NCI-H774 (cell line): ENCODE measurements at regions not wholly inside any gene's neighbourhood (a gene's known extent, or its start where the extent isn't known, plus 50 kb on each side); places are given as distances from the start of the nearest gene placed in this dataset.
"Not testable (repeated sequence)": the region's sequence is repeated elsewhere in the genome, so short reads cannot be mapped to it uniquely, and the experiment has no call there.

Source experiments
- DNase-seq: peaks from one replicate; lab custom pipeline; 2025; lab: John Stamatoyannopoulos, UW

GRCh38 chr6:141393405-141394124 is 739.2 kb upstream of the GJE1 start:
- no peak for DNase-seq

DNA sequence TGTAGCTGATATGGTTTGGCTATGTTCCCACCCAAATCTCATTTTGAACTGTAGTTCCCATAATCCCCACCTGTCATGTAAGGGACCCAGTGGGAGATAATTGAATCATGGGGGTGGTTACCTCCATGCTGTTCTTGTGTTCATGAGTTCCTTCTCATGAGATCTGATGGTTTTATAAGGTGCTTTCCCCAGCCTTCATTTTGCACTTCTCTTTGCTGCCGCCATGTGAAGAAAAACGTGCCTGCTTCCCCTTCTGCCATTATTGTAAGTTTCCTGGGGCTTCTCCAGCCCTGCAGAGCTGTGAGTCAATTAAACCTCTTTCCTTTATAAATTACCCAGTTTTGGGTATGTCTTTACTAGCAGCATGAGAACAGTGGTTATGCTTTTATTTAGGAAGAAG is 741.6 kb upstream of the GJE1 start:
- DNase-seq, result not testable (repeated sequence)

GRCh38 chr6:141388666-141389065 is 744.1 kb upstream of the GJE1 start:
- no peak for DNase-seq

DNA sequence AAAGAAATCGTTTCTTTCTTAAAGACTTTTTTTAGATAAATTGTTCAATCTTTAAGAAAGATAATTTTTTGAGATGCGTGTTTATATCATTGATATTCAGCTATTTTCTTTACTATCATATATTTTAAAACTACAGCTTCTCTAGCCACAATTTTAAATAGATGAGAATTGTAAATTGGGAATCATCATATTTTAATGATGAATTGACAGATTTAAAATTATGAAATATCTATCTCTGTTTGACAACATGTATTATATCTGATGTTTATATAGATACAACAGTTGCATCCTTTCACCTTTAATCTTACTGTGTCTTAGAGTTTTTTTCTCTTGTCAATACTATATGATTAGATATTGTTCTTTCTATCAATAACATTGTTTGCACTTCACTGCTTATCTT is 762.3 kb upstream of the GJE1 start:
- no peak for DNase-seq

- DNase-seq, result not testable (repeated sequence)
These were observed 765.9 kb upstream of the GJE1 start for GRCh38 chr6:141366796-141367195.

- DNase-seq, result no peak
These were observed 768.0 kb upstream of the GJE1 start for GRCh38 chr6:141364694-141365093.

- DNase-seq, result no peak
These were observed 768.5 kb upstream of the GJE1 start for GRCh38 chr6:141364232-141364631.

DNA sequence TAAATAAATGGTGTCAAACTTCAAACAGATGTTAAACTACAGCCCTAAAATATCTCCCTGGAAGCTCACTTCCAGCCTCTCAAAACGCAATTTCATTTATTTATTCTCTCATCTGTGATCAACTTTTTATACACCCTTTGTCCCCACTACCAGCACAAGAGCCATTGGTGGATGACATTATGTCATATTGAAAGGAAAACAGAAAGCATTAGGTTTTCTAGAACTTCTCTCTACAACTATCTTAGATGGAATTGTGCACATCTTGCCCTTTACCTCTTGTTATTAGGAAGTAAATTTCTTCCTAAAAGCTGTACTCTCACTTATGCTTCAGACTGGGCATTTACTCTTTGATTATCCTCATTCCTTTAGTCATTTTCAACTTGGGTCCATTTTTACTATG is 771.2 kb upstream of the GJE1 start:
- DNase-seq, result no peak

DNA sequence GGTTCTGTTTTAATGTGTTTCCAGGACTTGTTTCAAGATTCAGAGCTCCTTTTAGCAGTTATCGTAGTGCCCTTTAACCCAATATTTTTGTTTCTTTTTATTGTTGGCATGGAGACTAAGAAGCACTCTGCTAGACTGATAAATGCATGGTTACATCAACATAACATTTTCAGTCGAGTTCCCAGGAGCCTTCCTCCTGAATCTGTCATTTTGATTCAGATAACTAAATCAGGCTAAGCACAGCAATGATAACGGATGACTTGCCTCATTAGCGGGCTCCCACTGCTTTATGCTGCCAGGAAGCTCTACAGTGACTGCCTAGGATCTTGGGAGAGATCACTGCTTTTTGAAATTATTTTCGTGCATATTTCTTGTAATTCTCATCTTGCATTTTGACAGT is 772.8 kb upstream of the GJE1 start:
- DNase-seq, result no peak

DNA sequence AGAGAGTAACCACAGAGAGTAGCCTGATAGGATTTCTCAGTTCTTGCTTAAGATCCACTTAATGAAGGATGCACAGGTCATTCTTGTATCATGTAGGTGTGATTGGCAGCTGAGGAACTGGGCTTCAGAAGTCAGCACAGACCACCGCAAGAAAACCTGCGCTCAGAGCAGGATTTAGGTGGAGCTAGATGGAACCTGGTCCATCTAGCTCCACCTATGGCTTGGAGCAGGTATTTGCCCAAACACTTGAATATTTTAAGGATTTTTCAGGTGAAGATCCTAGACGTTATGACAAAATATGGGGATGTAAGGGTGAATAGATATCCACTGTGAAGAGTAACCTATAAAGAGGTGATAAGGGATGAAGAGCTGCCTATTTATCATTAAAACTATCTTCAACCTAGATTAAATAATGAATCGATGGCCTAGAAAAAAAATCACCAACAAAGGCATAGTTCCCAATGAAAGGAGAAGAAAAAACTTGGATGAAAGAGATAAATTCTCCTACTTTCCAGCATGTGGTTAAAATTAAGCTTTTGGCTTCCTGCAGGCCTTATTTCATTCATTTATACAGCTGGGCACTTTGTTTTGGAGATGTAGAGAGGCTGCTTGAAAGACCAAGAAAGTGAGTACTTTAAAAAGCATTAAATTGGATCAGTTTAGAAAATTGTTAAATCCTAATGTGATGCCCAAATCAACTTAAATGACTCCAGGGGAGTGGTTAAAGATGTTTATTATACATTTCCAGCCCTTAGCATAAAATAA is 778.4 kb upstream of the GJE1 start:
- DNase-seq, result no peak

DNA sequence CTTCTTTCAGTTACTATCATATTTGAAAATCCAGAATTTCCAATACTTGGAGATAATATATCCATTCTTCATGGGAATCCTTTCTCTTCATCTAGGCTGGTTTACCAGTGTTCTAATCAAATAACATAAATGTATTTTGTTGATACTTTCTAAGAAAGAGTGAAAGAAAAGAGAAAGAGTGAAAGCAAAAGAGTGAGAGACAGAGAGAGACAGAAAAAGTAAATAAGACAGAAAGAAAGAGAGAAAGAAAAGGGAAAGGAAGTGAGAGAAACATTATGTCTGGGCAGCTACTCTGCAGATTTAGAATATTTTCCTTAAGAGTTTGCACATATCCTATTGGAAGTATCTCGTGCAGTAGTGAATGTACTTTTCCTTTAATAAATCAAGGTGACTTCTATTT is 781.0 kb upstream of the GJE1 start:
- DNase-seq, result no peak

DNA sequence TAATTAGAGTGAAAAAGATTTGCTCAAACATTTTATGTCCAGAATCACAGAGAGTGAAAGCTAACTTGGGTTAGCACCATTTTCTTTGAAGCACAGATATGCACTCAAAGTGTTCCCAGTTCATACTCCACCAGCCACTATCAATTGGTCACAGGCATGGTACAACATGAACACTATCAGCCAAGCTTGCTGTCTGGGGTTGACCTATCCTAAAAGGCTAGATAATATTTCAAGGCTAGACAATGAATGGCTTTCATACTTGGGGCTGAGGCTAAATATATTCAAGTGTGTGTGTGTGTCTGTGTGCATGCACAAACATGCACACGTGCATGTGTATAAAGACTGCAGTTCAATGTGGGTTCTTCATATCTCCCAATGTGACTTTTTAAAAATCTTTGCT is 783.0 kb upstream of the GJE1 start:
- DNase-seq, result no peak

DNA sequence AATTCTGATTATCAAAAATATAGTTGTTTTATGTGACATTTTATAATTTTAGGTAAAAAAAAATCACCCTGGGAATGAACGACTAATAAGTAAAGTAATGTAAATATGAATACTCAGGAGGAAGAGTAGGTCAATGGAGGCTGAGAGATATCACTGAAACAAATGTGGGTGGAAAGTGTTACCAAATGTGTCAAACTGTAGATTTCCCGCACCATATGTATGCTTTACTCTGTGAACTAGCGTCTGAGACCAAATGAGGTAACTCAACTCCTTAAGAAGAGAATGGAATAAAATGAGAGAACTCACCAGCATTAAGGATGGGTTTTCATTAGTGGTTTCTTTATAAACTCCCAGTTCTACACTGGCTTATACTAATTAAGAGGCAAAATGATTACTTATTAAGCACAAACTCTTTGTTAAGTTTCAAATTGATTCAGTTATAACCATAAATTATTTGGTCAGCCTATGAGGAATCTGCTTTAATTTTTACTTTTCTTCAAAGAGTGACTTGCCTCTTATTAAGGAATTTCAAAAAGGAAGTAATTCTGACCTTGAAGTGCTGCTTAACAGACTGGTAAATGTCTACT is 784.7 kb upstream of the GJE1 start:
- no peak for DNase-seq

- DNase-seq, result no peak
These were observed 785.6 kb upstream of the GJE1 start for GRCh38 chr6:141347086-141347485.

GRCh38 chr6:141346535-141346934 is 786.2 kb upstream of the GJE1 start:
- DNase-seq, result no peak

- no peak for DNase-seq
These were observed 795.5 kb upstream of the GJE1 start for GRCh38 chr6:141337191-141337590.

GRCh38 chr6:141335477-141336273 is 797.0 kb upstream of the GJE1 start:
- no peak for DNase-seq

DNA sequence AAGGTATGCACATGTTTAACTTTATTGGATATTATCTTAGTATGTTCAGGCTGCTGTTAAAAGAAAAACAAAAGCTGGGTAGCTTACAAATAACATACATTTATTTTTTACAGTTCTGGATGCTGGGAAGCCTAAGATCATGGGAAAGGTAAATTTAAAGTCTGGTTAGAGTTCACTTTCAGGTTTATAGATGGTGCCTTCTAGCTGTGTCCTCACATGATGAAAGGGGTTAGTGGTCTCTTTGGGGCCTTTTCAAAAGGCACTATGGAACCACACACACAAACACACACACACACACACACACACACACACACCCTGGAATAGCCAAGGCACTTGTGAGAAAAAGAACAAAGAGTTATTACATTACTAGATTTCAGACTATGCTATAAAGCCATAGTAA is 805.8 kb upstream of the GJE1 start:
- no peak for DNase-seq

DNA sequence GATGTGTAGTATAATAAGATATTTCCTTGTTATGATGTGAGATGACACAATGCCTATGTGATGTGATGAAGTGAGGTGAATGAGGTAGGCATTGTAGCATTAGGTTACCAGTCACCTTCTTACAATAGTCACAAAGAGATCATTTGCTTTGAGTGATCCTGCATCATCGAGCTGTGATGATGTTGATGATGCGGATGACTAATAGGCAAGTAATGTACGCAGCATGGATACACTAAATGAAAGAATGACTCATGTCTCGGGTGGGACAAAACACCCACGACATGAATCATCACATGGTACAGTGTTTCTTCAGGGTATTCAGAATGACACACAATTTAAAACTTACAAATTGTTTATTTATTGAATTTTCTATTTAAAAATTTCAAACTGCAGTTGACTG is 806.3 kb upstream of the GJE1 start:
- DNase-seq, result no peak

DNA sequence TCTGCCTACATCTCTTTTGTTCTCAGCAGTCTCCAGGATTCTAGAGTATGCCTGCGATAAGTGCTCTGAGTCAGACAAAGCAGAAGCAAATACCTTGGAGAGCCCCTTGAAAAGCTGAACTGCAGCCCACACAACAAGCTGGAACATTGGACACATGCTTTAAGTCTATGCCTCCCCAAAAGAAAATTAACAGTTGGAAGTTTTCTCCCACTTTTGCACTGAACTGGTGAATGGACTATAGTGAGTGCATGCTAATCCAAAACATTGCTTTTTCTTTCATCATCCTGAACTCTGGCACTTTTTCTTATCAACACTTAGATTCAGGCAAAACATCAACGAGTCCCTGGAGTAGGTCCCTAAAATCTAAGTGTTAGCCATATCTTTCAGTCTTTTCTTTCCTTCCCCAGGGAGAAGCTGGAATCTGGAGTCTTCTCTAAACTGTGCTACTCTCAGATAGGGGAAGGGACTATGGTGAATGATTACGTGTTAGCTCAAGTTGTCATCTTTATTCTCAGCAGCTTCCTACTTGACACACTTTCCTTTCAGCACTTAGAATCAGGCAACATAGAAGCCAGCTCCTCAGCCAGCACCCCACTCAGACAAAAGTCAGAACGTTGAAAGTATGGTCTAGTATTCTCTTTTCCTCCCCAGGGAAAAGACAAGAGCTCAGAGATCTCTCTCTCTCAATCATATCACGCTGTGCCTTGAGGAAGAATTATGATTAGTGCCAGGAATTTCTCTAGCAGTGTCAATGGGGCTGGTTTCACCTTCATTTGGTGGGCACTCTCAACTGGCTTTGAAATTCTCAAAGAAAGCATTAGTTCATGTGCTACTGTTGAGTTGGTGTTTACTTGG is 811.0 kb upstream of the GJE1 start:
- no peak for DNase-seq

DNA sequence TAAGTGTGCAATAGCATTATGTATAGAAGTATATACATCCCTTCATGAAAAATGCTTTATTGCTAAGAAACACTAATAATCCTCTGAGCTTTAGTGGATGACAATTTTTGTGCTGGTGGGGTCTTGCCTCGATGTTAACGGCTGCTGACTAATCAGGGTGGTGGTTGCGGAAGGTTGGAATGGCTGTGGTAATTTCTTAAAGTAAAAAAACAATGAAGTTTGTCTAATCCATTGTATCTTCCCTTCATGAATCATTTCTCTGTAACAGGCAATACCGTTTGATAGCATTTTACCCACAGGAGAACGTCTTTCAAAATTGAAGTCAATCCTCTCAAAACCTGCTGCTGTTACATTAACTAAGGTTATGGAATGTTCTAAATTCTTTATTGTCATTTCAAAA is 816.5 kb upstream of the GJE1 start:
- no peak for DNase-seq

DNA sequence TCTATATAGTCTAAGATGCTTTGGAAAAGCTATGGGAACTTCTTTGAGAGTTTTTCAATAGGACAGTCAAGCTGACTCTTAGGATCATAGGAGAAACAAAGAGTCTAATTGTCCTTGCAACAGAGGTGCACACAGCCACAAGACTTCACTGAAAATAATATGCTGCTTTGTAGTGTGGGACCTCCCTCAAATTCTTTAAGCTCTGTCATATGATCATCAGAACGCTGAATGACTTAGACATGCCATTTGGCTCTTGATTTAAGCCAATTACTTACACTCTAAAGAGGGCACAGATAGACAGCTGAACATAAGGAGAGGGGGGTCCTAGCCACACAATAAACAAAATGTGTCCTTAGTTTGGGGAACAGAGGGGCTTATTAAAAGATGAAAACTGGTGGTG is 818.7 kb upstream of the GJE1 start:
- DNase-seq, result no peak
